ENCODE measurements at regions not wholly inside any gene's neighbourhood (a gene's known extent, or its start where the extent isn't known, plus 50 kb on each side); places are given as distances from the start of the nearest gene placed in this dataset.

DNA sequence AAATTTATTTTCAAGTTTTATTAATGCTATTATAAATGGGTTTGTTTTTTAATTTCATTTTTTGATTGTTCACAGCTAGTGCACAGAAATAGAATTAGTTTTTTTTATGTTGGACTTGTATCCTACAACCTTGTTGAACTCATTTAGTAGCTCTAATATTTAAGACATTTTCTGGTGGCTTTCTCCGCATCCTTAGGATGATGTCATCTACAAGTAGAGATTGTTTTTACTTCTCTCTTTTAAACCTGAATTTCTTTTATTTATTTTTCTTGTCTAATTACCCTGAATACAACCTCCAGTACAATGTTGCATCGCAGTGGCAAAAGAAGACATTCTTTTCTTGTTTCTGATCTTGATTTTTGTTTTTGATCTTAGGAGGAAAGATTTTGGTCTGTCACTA is 142.6 kb upstream of the PRDM1 start:
- TF ChIP-seq, protein P1, sequence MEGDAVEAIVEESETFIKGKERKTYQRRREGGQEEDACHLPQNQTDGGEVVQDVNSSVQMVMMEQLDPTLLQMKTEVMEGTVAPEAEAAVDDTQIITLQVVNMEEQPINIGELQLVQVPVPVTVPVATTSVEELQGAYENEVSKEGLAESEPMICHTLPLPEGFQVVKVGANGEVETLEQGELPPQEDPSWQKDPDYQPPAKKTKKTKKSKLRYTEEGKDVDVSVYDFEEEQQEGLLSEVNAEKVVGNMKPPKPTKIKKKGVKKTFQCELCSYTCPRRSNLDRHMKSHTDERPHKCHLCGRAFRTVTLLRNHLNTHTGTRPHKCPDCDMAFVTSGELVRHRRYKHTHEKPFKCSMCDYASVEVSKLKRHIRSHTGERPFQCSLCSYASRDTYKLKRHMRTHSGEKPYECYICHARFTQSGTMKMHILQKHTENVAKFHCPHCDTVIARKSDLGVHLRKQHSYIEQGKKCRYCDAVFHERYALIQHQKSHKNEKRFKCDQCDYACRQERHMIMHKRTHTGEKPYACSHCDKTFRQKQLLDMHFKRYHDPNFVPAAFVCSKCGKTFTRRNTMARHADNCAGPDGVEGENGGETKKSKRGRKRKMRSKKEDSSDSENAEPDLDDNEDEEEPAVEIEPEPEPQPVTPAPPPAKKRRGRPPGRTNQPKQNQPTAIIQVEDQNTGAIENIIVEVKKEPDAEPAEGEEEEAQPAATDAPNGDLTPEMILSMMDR (IDR thresholded peaks at IDR 0.05; ENCODE audit: low read depth, low read length): no peak
- no peak for TF ChIP-seq EZH2phosphoT487 (IDR thresholded peaks at IDR 0.05; ENCODE audit: low read depth)
